Smooth muscle cell (in vitro differentiated cells): ENCODE measurements at regions not wholly inside any gene's neighbourhood (a gene's known extent, or its start where the extent isn't known, plus 50 kb on each side); places are given as distances from the start of the nearest gene placed in this dataset.
A peak's percentile ranks its signal among the peaks of the same experiment; 100 is the strongest.

Experiments used
- DNase-seq: peaks from one replicate; lab custom pipeline; 2025; ENCODE audit not compliant: unreplicated experiment; lab: John Stamatoyannopoulos, UW
- H2AFZ ChIP-seq: fragments of 200-600 bp; sonication (generic); 2 replicates; pipeline ENCODE4 v1.6.0; 2016; ENCODE audit warnings: antibody characterized with exemption, low read depth, mild to moderate bottlenecking
- H3F3A ChIP-seq: fragments of 200-600 bp; sonication (generic); 2 replicates; pipeline ENCODE4 v1.6.0; 2017; ENCODE audit warnings: antibody characterized with exemption, low read depth
- H3K27ac ChIP-seq: fragments of 200-600 bp; sonication (generic); 2 replicates; pipeline ENCODE4 v1.5.1; 2016; ENCODE audit warnings: low read depth, mild to moderate bottlenecking
- H3K27me3 ChIP-seq: fragments of 200-600 bp; sonication (generic); 2 replicates; pipeline ENCODE4 v1.6.1; 2016; ENCODE audit warnings: low read depth, mild to moderate bottlenecking
- H3K36me3 ChIP-seq: fragments of 200-600 bp; sonication (generic); 2 replicates; pipeline ENCODE4 v1.5.1; 2016; ENCODE audit warnings: low read depth
- H3K4me1 ChIP-seq: fragments of 200-600 bp; sonication (generic); 2 replicates; pipeline ENCODE4 v1.5.1; 2016; ENCODE audit warnings: low read depth
- H3K4me2 ChIP-seq: fragments of 200-600 bp; sonication (generic); 2 replicates; pipeline ENCODE4 v1.6.0; 2016; ENCODE audit warnings: mild to moderate bottlenecking
- H3K4me3 ChIP-seq: fragments of 200-600 bp; sonication (generic); 2 replicates; pipeline ENCODE4 v1.5.1; 2016; ENCODE audit warnings: mild to moderate bottlenecking
- H3K79me2 ChIP-seq: fragments of 200-600 bp; sonication (generic); 2 replicates; pipeline ENCODE4 v1.6.0; 2016; ENCODE audit warnings: low read depth, mild to moderate bottlenecking
- H3K9ac ChIP-seq: fragments of 200-600 bp; sonication (generic); 2 replicates; pipeline ENCODE4 v1.6.0; 2016; ENCODE audit warnings: low read depth
- H3K9me3 ChIP-seq: fragments of 200-600 bp; sonication (generic); replicated peaks from 2 replicates; pipeline ENCODE4 v1.5.1; 2016; ENCODE audit warnings: low read depth
- H4K20me1 ChIP-seq: fragments of 200-600 bp; sonication (generic); 2 replicates; pipeline ENCODE4 v1.6.0; 2016; ENCODE audit warnings: low read depth
- CTCF ChIP-seq: fragments of 200-600 bp; sonication (generic); IDR thresholded peaks from 2 replicates; pipeline ENCODE4 v1.5.1; 2017; ENCODE audit warnings: borderline replicate concordance, mild to moderate bottlenecking, antibody characterized with exemption; ENCODE audit not compliant: insufficient read depth, poor library complexity, severe bottlenecking
- WGBS: methylation state at CpG from one replicate; pipeline ENCODE4 v1.1.7; 2016; ENCODE audit warnings: low lambda C conversion rate; 5-methylcytosine and 5-hydroxymethylcytosine counted together

- no peak overlapping the region for H3K4me2 ChIP-seq
- H3K27me3 ChIP-seq = no peaks in the 10 kb centered on the region
- no peaks in the 10 kb centered on the region for H3F3A ChIP-seq
- no peak overlapping the region for H3K9ac ChIP-seq
- WGBS = 100% methylated on average over 1 of the region's 1 CpG
- H2AFZ ChIP-seq = no peak overlapping the region
- no peaks in the 10 kb centered on the region for H3K79me2 ChIP-seq
- H3K27ac ChIP-seq = no peak overlapping the region
- no peak for TF ChIP-seq CTCF
- no peaks in the 10 kb centered on the region for H3K9me3 ChIP-seq
- H3K4me1 ChIP-seq = no peaks in the 10 kb centered on the region
- H4K20me1 ChIP-seq = no peaks in the 10 kb centered on the region
- H3K4me3 ChIP-seq = no peak overlapping the region
- H3K36me3 ChIP-seq = no peaks in the 10 kb centered on the region
- no peak for DNase-seq
Observed at GRCh38 chr12:92349635-92350034, 204.0 kb upstream of the BTG1 start.

- H2AFZ ChIP-seq = no peak overlapping the region
- H3K4me1 ChIP-seq = peaks cover 6% of the 10 kb centered on the region
- H4K20me1 ChIP-seq = no peaks in the 10 kb centered on the region
- peaks cover 2% of the 10 kb centered on the region for H3F3A ChIP-seq
- no peaks in the 10 kb centered on the region for H3K9me3 ChIP-seq
- DNase-seq = no peak
- 90% methylated on average over 1 of the region's 1 CpG for whole genome bisulfite sequencing
- H3K4me2 ChIP-seq = no peak overlapping the region
- H3K27ac ChIP-seq = no peak overlapping the region
- no peaks in the 10 kb centered on the region for H3K79me2 ChIP-seq
- H3K36me3 ChIP-seq = no peaks in the 10 kb centered on the region
- H3K27me3 ChIP-seq = no peaks in the 10 kb centered on the region
- no peak overlapping the region for H3K4me3 ChIP-seq
- H3K9ac ChIP-seq = no peak overlapping the region
- no peak for TF ChIP-seq CTCF
Observed at GRCh38 chr12:92342574-92342973, 196.9 kb upstream of the BTG1 start.

GRCh38 chr12:92341065-92341668, 195.5 kb upstream of the BTG1 start:
- no peaks in the 10 kb centered on the region for H3K36me3 ChIP-seq
- no peaks in the 10 kb centered on the region for H3K9me3 ChIP-seq
- peak overlapping the region; percentile 83 for H2AFZ ChIP-seq
- H4K20me1 ChIP-seq = no peaks in the 10 kb centered on the region
- DNase-seq = no peak
- peaks cover 6% of the 10 kb centered on the region for H3K4me1 ChIP-seq
- peaks cover 2% of the 10 kb centered on the region for H3F3A ChIP-seq
- peak overlapping the region; percentile 75 for H3K9ac ChIP-seq
- H3K4me3 ChIP-seq = peak overlapping the region; percentile 33
- peak overlapping the region; percentile 87 for H3K27ac ChIP-seq
- no peak for TF ChIP-seq CTCF
- WGBS = 39% methylated on average over 13 of the region's 13 CpGs
- peak overlapping the region; percentile 80 for H3K4me2 ChIP-seq
- no peaks in the 10 kb centered on the region for H3K79me2 ChIP-seq
- no peaks in the 10 kb centered on the region for H3K27me3 ChIP-seq

- TF ChIP-seq CTCF = no peak
- H3K27me3 ChIP-seq = no peaks in the 10 kb centered on the region
- peak overlapping the region; percentile 87 for H3K27ac ChIP-seq
- H3K36me3 ChIP-seq = no peaks in the 10 kb centered on the region
- peak overlapping the region; percentile 75 for H3K9ac ChIP-seq
- H3K4me1 ChIP-seq = peaks cover 6% of the 10 kb centered on the region
- no peaks in the 10 kb centered on the region for H3K9me3 ChIP-seq
- DNase-seq = no peak
- H3K79me2 ChIP-seq = no peaks in the 10 kb centered on the region
- H3F3A ChIP-seq = peaks cover 2% of the 10 kb centered on the region
- no peaks in the 10 kb centered on the region for H4K20me1 ChIP-seq
- peak overlapping the region; percentile 33 for H3K4me3 ChIP-seq
- WGBS = 65% methylated on average over 6 of the region's 6 CpGs
- H2AFZ ChIP-seq = peak overlapping the region; percentile 83
- H3K4me2 ChIP-seq = peak overlapping the region; percentile 80
Observed at GRCh38 chr12:92340441-92341064, 194.9 kb upstream of the BTG1 start.
